ENCODE measurements at regions not wholly inside any gene's neighbourhood (a gene's known extent, or its start where the extent isn't known, plus 50 kb on each side); places are given as distances from the start of the nearest gene placed in this dataset.

- Mint-ChIP-seq H3K4me1 (no peaks in the 10 kb centered on the region), H3K27ac (no peak overlapping the region), H3K27me3 (peaks cover 29% of the 10 kb centered on the region), H3K9me3 (no peaks in the 10 kb centered on the region), H3K4me3 (no peak overlapping the region), H3K36me3 (no peaks in the 10 kb centered on the region)
- DNase-seq = no peak
Observed at GRCh38 chr10:109454691-109455090, 468.6 kb downstream of the XPNPEP1 start.

GRCh38 chr10:109451879-109452278, 471.4 kb downstream of the XPNPEP1 start:
- no peak overlapping the region for H3K27ac Mint-ChIP-seq
- no peaks in the 10 kb centered on the region for H3K4me1 Mint-ChIP-seq

GRCh38 chr10:109450702-109451101, 472.6 kb downstream of the XPNPEP1 start:
- no peak overlapping the region for H3K27ac Mint-ChIP-seq
- peaks cover 14% of the 10 kb centered on the region for H3K27me3 Mint-ChIP-seq
- no peaks in the 10 kb centered on the region for H3K36me3 Mint-ChIP-seq
- no peak for DNase-seq
- no peaks in the 10 kb centered on the region for H3K9me3 Mint-ChIP-seq
- no peak overlapping the region for H3K4me3 Mint-ChIP-seq
- H3K4me1 Mint-ChIP-seq = no peaks in the 10 kb centered on the region

More at GRCh38 chr10:109451879-109452278, 471.4 kb downstream of the XPNPEP1 start:
- Mint-ChIP-seq H3K27me3 (peaks cover 17% of the 10 kb centered on the region), H3K36me3 (no peaks in the 10 kb centered on the region), H3K9me3 (no peaks in the 10 kb centered on the region), H3K4me3 (no peak overlapping the region)
- DNase-seq = no peak

- no peak overlapping the region for H3K4me3 Mint-ChIP-seq
- H3K9me3 Mint-ChIP-seq = no peaks in the 10 kb centered on the region
- H3K36me3 Mint-ChIP-seq = no peaks in the 10 kb centered on the region
- no peaks in the 10 kb centered on the region for H3K27me3 Mint-ChIP-seq
- no peaks in the 10 kb centered on the region for H3K4me1 Mint-ChIP-seq
- H3K27ac Mint-ChIP-seq = no peak overlapping the region
- no peak for DNase-seq
Observed at GRCh38 chr10:109433434-109433833, 489.9 kb downstream of the XPNPEP1 start.

- no peaks in the 10 kb centered on the region for H3K9me3 Mint-ChIP-seq
- H3K36me3 Mint-ChIP-seq = no peaks in the 10 kb centered on the region
- no peak overlapping the region for H3K4me3 Mint-ChIP-seq
- H3K27ac Mint-ChIP-seq = no peak overlapping the region
- no peak for DNase-seq
- H3K27me3 Mint-ChIP-seq = no peaks in the 10 kb centered on the region
- no peaks in the 10 kb centered on the region for H3K4me1 Mint-ChIP-seq
Observed at GRCh38 chr10:109432281-109432680, 491.0 kb downstream of the XPNPEP1 start.

- Mint-ChIP-seq H3K9me3 (no peaks in the 10 kb centered on the region), H3K4me3 (no peak overlapping the region), H3K4me1 (no peaks in the 10 kb centered on the region), H3K27me3 (no peaks in the 10 kb centered on the region), H3K27ac (no peak overlapping the region), H3K36me3 (no peaks in the 10 kb centered on the region)
- no peak for DNase-seq
Observed at GRCh38 chr10:109430799-109431198, 492.5 kb downstream of the XPNPEP1 start.

GRCh38 chr10:109430043-109430760, 493.1 kb downstream of the XPNPEP1 start:
- Mint-ChIP-seq H3K36me3 (no peaks in the 10 kb centered on the region), H3K9me3 (no peaks in the 10 kb centered on the region), H3K27ac (no peak overlapping the region), H3K27me3 (no peaks in the 10 kb centered on the region), H3K4me1 (no peaks in the 10 kb centered on the region), H3K4me3 (no peak overlapping the region)
- DNase-seq = no peak

- Mint-ChIP-seq H3K4me3 (no peak overlapping the region), H3K27ac (no peak overlapping the region), H3K27me3 (no peaks in the 10 kb centered on the region), H3K9me3 (no peaks in the 10 kb centered on the region), H3K4me1 (no peaks in the 10 kb centered on the region), H3K36me3 (no peaks in the 10 kb centered on the region)
- DNase-seq = no peak
Observed at GRCh38 chr10:109428775-109429491, 494.4 kb downstream of the XPNPEP1 start.

- Mint-ChIP-seq H3K36me3 (no peaks in the 10 kb centered on the region), H3K9me3 (no peaks in the 10 kb centered on the region), H3K4me1 (no peaks in the 10 kb centered on the region), H3K27me3 (no peaks in the 10 kb centered on the region), H3K4me3 (no peak overlapping the region), H3K27ac (no peak overlapping the region)
- DNase-seq = no peak
Observed at GRCh38 chr10:109427411-109427810, 495.9 kb downstream of the XPNPEP1 start.

- Mint-ChIP-seq H3K27ac (no peak overlapping the region), H3K9me3 (no peaks in the 10 kb centered on the region)
Observed at GRCh38 chr10:109426987-109427386, 496.3 kb downstream of the XPNPEP1 start.

GRCh38 chr10:109418795-109419194, 504.5 kb downstream of the XPNPEP1 start:
- no peaks in the 10 kb centered on the region for H3K27me3 Mint-ChIP-seq
- H3K27ac Mint-ChIP-seq = no peak overlapping the region
- peaks cover 6% of the 10 kb centered on the region for H3K9me3 Mint-ChIP-seq
- DNase-seq = no peak
- no peak overlapping the region for H3K4me3 Mint-ChIP-seq
- no peaks in the 10 kb centered on the region for H3K4me1 Mint-ChIP-seq
- H3K36me3 Mint-ChIP-seq = no peaks in the 10 kb centered on the region

More at GRCh38 chr10:109426987-109427386, 496.3 kb downstream of the XPNPEP1 start:
- no peaks in the 10 kb centered on the region for H3K27me3 Mint-ChIP-seq
- H3K4me1 Mint-ChIP-seq = no peaks in the 10 kb centered on the region
- no peaks in the 10 kb centered on the region for H3K36me3 Mint-ChIP-seq
- H3K4me3 Mint-ChIP-seq = no peak overlapping the region
- DNase-seq = no peak

GRCh38 chr10:109417803-109418202, 505.5 kb downstream of the XPNPEP1 start:
- no peak overlapping the region for H3K27ac Mint-ChIP-seq
- no peaks in the 10 kb centered on the region for H3K4me1 Mint-ChIP-seq
- peaks cover 6% of the 10 kb centered on the region for H3K9me3 Mint-ChIP-seq
- no peaks in the 10 kb centered on the region for H3K36me3 Mint-ChIP-seq
- H3K4me3 Mint-ChIP-seq = no peak overlapping the region
- no peaks in the 10 kb centered on the region for H3K27me3 Mint-ChIP-seq
- DNase-seq = no peak

- no peak for DNase-seq
- Mint-ChIP-seq H3K27me3 (no peaks in the 10 kb centered on the region), H3K27ac (no peak overlapping the region), H3K4me3 (no peak overlapping the region), H3K9me3 (peaks cover 3% of the 10 kb centered on the region), H3K4me1 (no peaks in the 10 kb centered on the region), H3K36me3 (no peaks in the 10 kb centered on the region)
Observed at GRCh38 chr10:109412353-109412752, 511.0 kb downstream of the XPNPEP1 start.

- no peaks in the 10 kb centered on the region for H3K36me3 Mint-ChIP-seq
- peaks cover 3% of the 10 kb centered on the region for H3K9me3 Mint-ChIP-seq
- no peak overlapping the region for H3K4me3 Mint-ChIP-seq
- H3K27ac Mint-ChIP-seq = no peak overlapping the region
- no peaks in the 10 kb centered on the region for H3K4me1 Mint-ChIP-seq
- H3K27me3 Mint-ChIP-seq = no peaks in the 10 kb centered on the region
- no peak for DNase-seq
Observed at GRCh38 chr10:109411917-109412316, 511.4 kb downstream of the XPNPEP1 start.

- Mint-ChIP-seq H3K4me1 (no peaks in the 10 kb centered on the region), H3K4me3 (no peak overlapping the region), H3K27me3 (no peaks in the 10 kb centered on the region), H3K36me3 (no peaks in the 10 kb centered on the region), H3K9me3 (peaks cover 1% of the 10 kb centered on the region), H3K27ac (no peak overlapping the region)
- DNase-seq = no peak
Observed at GRCh38 chr10:109405338-109405737, 518.0 kb downstream of the XPNPEP1 start.

- H3K36me3 Mint-ChIP-seq = no peaks in the 10 kb centered on the region
- no peak for DNase-seq
- H3K27me3 Mint-ChIP-seq = no peaks in the 10 kb centered on the region
- no peaks in the 10 kb centered on the region for H3K9me3 Mint-ChIP-seq
- no peaks in the 10 kb centered on the region for H3K4me1 Mint-ChIP-seq
- H3K27ac Mint-ChIP-seq = no peak overlapping the region
- no peak overlapping the region for H3K4me3 Mint-ChIP-seq
Observed at GRCh38 chr10:109403551-109403950, 519.8 kb downstream of the XPNPEP1 start.

Measured in activated naive CD8-positive, alpha-beta T cell treated with anti-CD3 and anti-CD28 coated beads for 36 hours (primary cell).